ENCODE measurements at regions not wholly inside any gene's neighbourhood (a gene's known extent, or its start where the extent isn't known, plus 50 kb on each side); places are given as distances from the start of the nearest gene placed in this dataset.

DNA sequence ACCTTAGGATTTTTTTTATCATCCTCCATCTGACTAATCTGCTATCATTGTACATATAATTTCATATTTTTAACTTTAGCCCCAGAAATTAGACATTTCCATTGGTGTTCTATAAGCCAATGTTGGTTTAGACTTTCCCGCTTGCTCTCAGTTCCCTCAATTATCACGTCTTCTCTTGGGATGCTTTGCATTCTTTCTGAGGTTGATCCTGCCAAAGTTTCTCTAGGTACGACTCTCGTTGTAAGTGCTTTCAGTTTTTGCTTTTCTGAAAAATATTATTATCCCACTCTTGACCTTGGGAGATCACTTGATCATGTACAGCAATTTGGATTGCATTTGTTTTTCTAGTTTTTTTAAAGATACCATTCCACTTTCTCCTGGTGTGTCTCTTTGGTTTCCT is 270.2 kb downstream of the IRS2 start:
- DNase-seq (ENCODE audit: low read depth), result peak; percentile 54

- DNase-seq (ENCODE audit: low read depth), result no peak
Measured at GRCh38 chr13:109510013-109510412, 276.4 kb downstream of the IRS2 start.

GRCh38 chr13:109509154-109509900 is 277.1 kb downstream of the IRS2 start:
- DNase-seq (ENCODE audit: low read depth), result peak; percentile 79

DNA sequence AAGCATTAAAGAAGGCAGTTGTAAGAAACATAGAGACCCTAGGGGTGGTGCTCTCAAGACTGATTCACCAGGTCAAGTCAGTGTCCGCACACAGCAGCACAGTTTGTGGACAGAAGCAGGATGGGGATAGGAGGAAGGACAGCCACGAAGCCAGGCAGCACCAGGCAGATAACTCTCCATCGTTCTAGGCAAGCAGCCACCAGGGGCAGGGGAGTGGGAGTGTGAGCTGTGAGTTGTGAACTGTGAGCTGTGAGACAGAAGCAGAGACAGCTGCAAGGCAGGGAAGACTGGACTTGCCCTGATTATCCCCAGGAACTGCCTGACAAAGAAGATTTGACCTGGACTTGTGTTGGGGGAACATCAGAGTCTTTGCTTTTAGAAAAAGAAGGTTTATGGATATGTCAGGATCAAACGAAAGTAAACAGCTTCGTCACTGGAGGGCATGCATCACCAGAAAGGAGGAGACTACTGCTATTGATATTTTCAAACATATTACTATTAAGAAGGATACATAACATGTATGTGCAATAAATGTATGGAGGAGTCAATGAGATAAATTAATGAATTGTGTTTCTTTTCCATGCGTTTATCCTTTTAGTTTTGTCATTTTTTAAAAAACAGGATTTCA is 286.1 kb downstream of the IRS2 start:
- DNase-seq (ENCODE audit: low read depth), result peak; percentile 44

GRCh38 chr13:109497917-109498316 is 288.5 kb downstream of the IRS2 start:
- no peak for DNase-seq (ENCODE audit: low read depth)

GRCh38 chr13:109496216-109496615 is 290.2 kb downstream of the IRS2 start:
- DNase-seq (ENCODE audit: low read depth), result no peak

DNA sequence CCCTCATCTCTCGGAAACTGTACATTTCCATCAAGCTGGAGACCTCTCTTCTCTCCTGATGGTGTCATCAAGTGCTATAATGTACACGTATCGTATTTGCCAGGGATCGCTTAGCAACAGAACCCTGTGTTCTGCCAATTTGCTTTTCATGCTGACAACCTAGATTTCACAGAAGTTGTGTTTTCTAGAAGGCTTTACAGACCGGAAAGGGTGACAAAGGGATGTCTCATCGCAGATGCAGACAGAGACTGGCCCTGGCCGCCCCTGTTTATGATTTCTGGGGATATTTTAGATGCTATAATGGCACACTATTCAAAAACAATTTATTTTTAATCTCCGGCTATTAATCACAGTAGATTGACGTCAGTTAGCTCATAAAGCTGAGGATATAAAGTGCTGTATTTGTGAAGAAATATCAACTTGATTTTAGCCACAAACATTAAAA is 291.4 kb downstream of the IRS2 start:
- DNase-seq (ENCODE audit: low read depth), result peak; percentile 85

DNA sequence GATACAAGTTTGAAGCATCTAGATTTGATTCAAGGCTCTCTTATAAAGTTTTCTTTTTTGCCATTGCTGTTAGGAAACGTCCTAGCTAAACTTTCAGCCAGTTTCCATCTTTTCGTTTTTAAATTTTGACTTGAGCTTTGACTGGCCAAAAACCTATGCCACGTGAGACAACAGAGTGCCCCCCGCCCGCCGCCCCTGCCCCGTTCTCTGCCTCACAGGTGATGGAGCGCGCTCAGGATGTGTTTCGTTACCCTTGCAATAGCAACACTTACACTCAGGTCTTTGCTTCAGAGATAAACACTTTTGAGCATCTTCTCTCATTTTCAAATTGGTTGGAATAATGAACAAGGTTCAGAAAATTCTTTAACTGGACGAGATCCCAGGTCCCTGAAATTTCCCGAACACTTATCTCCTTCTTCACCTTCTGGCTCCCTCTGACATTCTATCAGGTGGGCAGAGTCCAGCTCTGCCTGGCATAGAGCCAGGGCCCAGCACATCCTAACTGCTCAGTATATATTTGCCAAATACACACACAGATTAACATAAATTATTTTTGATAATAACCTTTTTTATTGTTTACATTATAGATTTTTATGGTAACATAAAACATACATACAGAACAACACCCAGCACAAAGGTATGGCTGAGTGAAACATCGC is 301.1 kb downstream of the IRS2 start:
- no peak for DNase-seq (ENCODE audit: low read depth)

- DNase-seq (ENCODE audit: low read depth), result no peak
Measured at GRCh38 chr13:109483284-109483683, 303.1 kb downstream of the IRS2 start.

DNA sequence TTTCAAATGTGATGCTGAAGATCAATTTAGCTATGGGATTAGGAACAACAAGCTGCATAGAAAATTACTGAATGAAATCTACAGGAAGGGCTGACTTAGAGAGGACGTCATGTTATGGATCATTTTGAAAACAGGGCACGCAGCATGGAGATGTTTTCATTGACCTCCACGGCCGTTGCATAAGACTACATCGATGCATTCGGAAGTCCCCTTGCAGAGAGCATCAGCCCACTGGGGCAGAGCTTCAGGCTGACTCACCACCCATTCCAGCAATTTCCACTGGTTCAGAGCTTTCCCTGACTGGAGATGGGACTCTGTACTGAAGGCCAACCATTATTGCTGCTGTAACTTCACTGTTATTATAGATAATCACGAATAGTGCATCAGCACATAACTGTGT is 305.3 kb downstream of the IRS2 start:
- DNase-seq (ENCODE audit: low read depth), result peak; percentile 90

DNA sequence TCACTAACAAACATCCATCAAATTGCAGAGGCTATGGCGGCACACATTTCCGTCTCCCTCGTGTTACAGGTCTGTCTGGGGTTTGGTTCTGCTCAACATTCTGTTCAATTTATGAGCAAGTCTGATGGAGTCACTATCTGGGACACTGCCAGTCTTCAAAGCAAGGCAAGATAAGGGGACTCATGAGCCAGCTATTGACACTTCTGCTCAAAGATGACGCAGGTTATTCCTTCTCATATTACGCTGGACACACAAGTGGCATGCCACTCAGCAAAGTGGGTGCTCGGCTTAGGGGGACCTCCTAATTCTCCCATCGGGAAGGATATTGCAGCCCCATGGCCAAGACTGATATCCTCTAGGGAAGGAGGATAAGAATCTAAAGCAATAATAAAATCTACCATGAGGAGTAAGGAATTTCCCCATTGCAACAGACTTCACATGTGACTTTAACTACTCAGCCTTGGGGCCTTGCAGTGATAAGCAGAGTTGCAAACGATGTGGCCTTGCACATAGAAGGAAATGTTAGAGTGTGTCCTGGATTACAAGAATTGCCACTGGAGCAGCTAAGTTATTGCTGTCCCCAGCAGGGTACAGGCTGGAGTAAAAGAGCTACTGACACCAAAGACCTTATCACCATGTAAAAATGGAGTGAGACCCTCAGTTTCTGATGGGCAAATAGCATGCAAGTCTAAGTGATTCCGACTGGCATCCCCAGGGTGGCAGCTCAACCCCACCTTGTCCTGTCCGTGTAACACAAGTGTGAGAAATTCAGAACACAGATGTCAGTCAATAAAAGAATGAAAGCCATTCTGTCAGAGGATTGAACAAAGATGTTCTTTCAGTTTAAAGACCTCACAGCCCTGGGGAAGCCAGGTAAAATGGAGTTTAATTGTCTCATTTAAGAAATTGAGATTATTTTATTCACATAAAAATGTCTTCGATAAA is 306.1 kb downstream of the IRS2 start:
- DNase-seq (ENCODE audit: low read depth), result peak; percentile 84

DNA sequence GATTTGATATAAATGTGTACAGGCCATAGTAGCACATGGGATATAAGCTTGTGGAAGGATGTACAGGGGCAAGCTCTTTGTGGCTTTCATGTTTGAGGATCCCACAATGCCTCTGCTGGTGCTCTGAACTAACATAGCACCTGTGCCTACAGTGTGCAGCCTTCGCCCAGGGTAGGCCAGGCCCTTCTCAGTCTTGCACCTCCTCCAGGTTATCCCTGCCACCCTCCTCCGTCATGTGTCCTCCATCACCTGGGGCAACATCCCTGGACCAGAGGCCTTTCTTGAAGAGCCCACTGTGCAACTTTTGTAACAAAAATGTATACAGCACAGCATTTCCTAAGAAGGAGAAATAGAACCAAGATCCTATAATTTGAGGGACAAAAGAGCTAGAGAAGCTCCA is 306.8 kb downstream of the IRS2 start:
- no peak for DNase-seq (ENCODE audit: low read depth)

- DNase-seq (ENCODE audit: low read depth), result no peak
Measured at GRCh38 chr13:109476001-109476400, 310.4 kb downstream of the IRS2 start.

DNA sequence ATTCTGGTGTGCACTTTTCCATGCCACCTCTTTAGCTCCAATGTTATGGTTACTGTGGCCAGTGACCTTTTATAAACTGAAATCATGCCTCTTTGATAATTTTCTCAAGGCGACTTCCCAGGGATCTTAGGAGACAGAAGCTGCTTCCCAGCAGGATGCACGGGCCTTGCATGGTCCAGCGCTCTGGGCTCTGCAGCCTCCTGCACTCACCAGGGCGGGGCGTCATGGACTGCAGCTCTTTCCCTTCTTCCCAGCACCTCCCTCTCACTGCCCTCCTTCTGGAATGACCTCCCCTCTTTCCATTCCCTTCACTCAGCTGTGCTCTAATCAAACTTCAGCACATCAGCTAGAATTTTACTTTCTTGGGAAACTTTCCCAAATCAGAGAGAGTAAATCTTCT is 318.3 kb downstream of the IRS2 start:
- DNase-seq (ENCODE audit: low read depth), result no peak

GRCh38 chr13:109465148-109465547 is 321.2 kb downstream of the IRS2 start:
- DNase-seq (ENCODE audit: low read depth), result no peak

DNA sequence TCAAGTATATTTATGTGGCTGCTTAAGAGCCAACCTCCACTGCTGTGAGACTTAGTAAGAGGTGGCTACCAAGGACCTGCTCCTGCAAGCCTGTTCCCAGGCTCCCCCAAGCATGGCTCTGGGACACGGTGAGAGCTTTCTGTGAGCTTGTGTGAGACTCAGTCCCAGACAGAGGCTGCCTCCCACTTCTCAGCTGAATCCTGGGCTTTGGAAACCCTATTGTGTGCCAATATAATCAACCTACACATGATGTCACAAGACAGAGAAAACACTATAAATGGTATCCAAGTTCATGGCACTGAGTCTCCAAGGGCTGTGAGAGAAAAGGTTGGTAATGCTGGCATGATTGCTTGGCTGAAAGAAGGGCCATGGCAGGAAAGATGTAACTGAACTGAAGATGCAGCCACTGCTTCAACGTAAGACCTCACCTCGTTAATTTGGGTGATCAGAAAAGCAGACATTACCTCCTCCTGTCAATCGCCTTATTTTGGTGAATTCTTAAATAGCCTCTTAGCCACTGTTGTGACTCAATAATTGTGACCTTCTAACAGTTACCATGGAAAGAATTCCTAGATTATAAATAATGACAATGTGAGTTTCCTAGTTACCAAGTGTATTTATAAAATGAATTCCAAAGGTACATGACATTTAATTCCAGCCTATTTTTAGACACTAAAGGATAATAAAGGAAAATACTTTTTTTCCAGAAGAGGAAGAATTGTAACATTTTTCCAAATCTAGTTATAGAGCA is 332.0 kb downstream of the IRS2 start:
- no peak for DNase-seq (ENCODE audit: low read depth)

DNA sequence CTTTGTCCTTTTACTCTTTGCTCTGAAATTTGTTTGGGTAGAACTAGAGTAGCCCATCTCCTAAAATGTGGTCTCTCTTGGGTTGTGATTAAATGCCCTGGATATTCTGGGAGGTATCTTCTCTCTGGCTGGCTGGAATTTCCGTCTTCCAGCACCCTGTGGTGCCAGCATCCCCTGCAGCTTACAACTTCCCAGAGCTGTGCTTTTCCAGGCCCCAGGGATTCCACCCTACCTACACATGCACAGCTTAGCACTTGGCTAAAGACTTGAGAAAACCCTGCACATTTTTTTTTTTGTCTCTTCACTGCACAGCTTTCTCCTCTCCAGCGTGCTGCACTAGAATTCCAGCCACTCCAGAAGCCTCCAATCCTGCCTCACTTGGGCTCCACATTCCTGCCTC is 334.7 kb downstream of the IRS2 start:
- no peak for DNase-seq (ENCODE audit: low read depth)

- no peak for DNase-seq (ENCODE audit: low read depth)
Measured at GRCh38 chr13:109448629-109449028, 337.8 kb downstream of the IRS2 start.

DNA sequence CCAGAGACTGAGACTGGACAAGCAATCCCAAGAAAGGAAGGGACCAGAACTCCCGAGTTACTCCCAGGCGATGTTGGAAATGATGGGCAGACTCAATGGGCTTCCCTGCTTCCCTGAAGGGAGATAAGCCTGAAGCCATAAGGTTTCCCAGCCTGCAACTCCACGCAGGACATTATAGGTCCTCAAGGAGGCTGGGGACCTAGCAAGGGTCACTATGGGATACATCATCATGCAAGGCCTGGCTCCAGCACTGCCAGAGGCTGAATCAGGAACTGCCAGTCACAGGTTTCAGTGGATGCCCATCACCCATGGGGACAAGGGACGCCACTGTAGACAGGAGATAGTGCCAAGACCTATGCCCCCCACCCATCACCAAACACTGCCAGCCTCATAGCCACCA is 338.7 kb downstream of the IRS2 start:
- no peak for DNase-seq (ENCODE audit: low read depth)

- no peak for DNase-seq (ENCODE audit: low read depth)
Measured at GRCh38 chr13:109440320-109440719, 346.1 kb downstream of the IRS2 start.

DNA sequence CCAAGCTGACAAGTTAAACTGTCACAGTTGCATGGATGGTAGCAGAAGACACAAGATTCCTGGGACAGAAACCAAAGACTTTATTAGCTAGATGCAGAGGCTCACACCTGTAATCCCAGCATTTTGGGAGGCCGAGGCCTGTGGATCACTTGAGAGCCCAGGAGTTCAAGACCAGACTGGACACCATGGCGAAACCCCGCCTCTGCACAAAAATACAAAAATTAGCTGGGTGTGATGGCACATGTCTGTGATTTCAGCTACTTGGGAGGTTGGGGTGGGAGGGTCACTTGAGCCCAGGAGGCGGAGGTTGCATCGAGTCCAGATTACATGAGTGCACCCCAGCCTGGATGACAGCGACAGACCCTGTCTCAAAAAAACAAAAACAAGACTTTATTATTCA is 346.6 kb downstream of the IRS2 start:
- DNase-seq (ENCODE audit: low read depth), result no peak
